OCI-LY3 (cell line): ENCODE measurements at regions not wholly inside any gene's neighbourhood (a gene's known extent, or its start where the extent isn't known, plus 50 kb on each side); places are given as distances from the start of the nearest gene placed in this dataset.

Experiments used
- H2AFZ ChIP-seq: fragments of 200-600, 300-600 bp; shearing (Covaris generic); 2 replicates; pipeline ENCODE4 v1.6.0; 2014; ENCODE audit warnings: antibody characterized with exemption, low read depth, low read length
- H3K27ac ChIP-seq: fragments of 200-600, 300-600 bp; sonication (generic); 2 replicates; pipeline ENCODE4 v1.5.1; 2014; ENCODE audit warnings: mild to moderate bottlenecking, low read length, moderate library complexity, mixed read lengths
- H3K27me3 ChIP-seq: fragments of 200-600, 300-600 bp; sonication (generic); 2 replicates; pipeline ENCODE4 v1.6.1; 2014; ENCODE audit warnings: low read depth, low read length, mixed read lengths
- H3K36me3 ChIP-seq: fragments of 200-600, 300-600 bp; sonication (generic); replicated peaks from 2 replicates; pipeline ENCODE3; 2014; ENCODE audit warnings: low read depth, low read length, mixed read lengths
- H3K4me1 ChIP-seq: fragments of 300-600, 200-600 bp; sonication (generic); 2 replicates; pipeline ENCODE4 v1.6.1; 2014; ENCODE audit warnings: low read length, mixed read lengths
- H3K4me2 ChIP-seq: fragments of 200-600, 300-600 bp; sonication (generic); 2 replicates; pipeline ENCODE4 v1.6.1; 2014; ENCODE audit warnings: low read length, mixed read lengths
- H3K4me3 ChIP-seq: fragments of 300-600, 200-600 bp; sonication (generic); 2 replicates; pipeline ENCODE4 v1.5.1; 2014; ENCODE audit warnings: antibody characterized with exemption, mild to moderate bottlenecking, low read length, moderate library complexity
- H3K79me2 ChIP-seq: fragments of 300-600, 200-600 bp; shearing (Covaris generic); 2 replicates; pipeline ENCODE4 v1.6.1; 2014; ENCODE audit warnings: mild to moderate bottlenecking, low read length, mixed read lengths
- H3K9ac ChIP-seq: fragments of 300-600, 200-600 bp; shearing (Covaris generic); 2 replicates; pipeline ENCODE4 v1.6.0; 2014; ENCODE audit warnings: mild to moderate bottlenecking, low read length, moderate library complexity
- H3K9me3 ChIP-seq: fragments of 200-600, 300-600 bp; shearing (Covaris generic); 2 replicates; pipeline ENCODE4 v1.6.1; 2014; ENCODE audit warnings: low read length, mixed read lengths; ENCODE audit not compliant: insufficient read depth
- H4K20me1 ChIP-seq: fragments of 200-600, 300-600 bp; sonication (generic); 2 replicates; pipeline ENCODE4 v1.6.1; 2016; ENCODE audit warnings: low read length, mixed read lengths; ENCODE audit not compliant: insufficient read depth
- EZH2phosphoT487 ChIP-seq: fragments of 200-600 bp; shearing (Covaris generic); IDR thresholded peaks from 2 replicates; pipeline ENCODE4 v1.6.1; 2018; ENCODE audit warnings: antibody characterized with exemption, mixed run types, low read depth
- TF ChIP-seq, protein P1 (sequence below): fragments of 200-600, 300-600 bp; sonication (generic); IDR thresholded peaks from 2 replicates; pipeline ENCODE4 v1.5.1; 2014; ENCODE audit warnings: antibody characterized with exemption, low read length, low read depth

DNA sequence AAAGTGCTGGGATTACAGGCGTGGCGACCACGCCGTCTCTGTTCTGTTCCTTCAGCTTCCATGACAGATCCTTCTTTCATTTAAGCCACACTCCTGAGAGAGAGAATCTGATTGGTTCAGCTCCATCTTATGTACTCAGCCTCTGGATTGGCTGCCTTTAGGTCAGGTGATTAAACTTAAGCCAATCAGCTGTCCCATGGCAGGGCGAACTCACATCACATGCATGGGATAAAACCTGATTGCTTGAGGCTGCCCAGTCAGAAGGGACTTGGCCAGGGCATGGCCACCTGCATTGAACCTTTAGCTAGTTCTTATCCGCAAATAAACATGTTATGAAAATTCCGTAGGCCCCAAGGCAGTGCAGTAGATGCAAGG, 274.2 kb downstream of the SUDS3 start:
- H3K4me3 ChIP-seq = no peak overlapping the region
- no peak overlapping the region for H3K4me2 ChIP-seq
- no peaks in the 10 kb centered on the region for H3K4me1 ChIP-seq
- H4K20me1 ChIP-seq = no peaks in the 10 kb centered on the region
- TF ChIP-seq, protein P1, sequence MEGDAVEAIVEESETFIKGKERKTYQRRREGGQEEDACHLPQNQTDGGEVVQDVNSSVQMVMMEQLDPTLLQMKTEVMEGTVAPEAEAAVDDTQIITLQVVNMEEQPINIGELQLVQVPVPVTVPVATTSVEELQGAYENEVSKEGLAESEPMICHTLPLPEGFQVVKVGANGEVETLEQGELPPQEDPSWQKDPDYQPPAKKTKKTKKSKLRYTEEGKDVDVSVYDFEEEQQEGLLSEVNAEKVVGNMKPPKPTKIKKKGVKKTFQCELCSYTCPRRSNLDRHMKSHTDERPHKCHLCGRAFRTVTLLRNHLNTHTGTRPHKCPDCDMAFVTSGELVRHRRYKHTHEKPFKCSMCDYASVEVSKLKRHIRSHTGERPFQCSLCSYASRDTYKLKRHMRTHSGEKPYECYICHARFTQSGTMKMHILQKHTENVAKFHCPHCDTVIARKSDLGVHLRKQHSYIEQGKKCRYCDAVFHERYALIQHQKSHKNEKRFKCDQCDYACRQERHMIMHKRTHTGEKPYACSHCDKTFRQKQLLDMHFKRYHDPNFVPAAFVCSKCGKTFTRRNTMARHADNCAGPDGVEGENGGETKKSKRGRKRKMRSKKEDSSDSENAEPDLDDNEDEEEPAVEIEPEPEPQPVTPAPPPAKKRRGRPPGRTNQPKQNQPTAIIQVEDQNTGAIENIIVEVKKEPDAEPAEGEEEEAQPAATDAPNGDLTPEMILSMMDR = no peak
- TF ChIP-seq EZH2phosphoT487 = no peak
- no peaks in the 10 kb centered on the region for H3K27me3 ChIP-seq
- no peak overlapping the region for H2AFZ ChIP-seq
- H3K36me3 ChIP-seq = no peaks in the 10 kb centered on the region
- H3K9me3 ChIP-seq = no peaks in the 10 kb centered on the region
- no peaks in the 10 kb centered on the region for H3K79me2 ChIP-seq
- H3K27ac ChIP-seq = no peak overlapping the region
- no peak overlapping the region for H3K9ac ChIP-seq

DNA sequence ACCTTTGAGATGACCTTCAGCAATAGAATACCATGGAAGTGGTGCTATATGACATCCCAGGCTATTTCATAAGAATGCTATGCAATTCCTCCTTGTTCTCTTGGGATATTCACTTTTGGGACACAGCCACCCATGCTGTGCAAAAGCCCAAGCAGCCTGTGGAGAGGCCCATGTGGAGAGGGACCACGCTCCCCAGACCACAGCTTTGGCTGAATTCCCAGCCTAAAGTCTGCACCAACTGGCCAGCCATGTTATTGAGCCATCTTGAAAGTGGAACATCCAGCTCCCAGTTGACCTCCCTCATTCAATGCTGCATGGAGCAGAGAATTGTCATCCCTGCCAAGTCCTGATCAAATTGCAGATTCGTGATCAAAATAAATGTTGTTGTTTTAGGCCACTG, 275.1 kb downstream of the SUDS3 start:
- no peak overlapping the region for H3K4me3 ChIP-seq
- H3K4me1 ChIP-seq = no peaks in the 10 kb centered on the region
- H2AFZ ChIP-seq = no peak overlapping the region
- H3K4me2 ChIP-seq = no peak overlapping the region
- H3K27ac ChIP-seq = no peak overlapping the region
- no peaks in the 10 kb centered on the region for H3K36me3 ChIP-seq
- H3K9me3 ChIP-seq = no peaks in the 10 kb centered on the region
- H4K20me1 ChIP-seq = no peaks in the 10 kb centered on the region
- H3K9ac ChIP-seq = no peak overlapping the region
- H3K79me2 ChIP-seq = no peaks in the 10 kb centered on the region
- no peaks in the 10 kb centered on the region for H3K27me3 ChIP-seq
- TF ChIP-seq EZH2phosphoT487 = no peak
- TF ChIP-seq, protein P1 = no peak

DNA sequence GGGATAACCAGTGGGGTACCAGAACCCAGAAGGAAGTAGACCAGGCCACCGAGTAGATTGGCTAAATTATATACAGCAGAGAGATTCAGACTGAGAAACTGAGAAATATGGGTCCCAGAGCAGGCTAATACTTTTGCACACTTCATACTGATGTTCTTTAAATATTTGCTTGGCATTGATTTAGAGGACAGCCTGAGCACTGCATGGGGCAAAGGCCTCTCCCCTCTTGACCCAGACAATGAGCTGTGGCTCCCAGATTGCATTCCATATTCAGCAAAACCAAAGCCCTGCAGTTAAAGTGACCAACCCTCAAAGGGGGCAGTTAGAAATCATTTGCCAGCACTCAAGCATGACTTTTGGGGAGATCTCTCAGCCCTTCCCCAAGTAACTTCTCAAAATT, 279.2 kb downstream of the SUDS3 start:
- Histone ChIP-seq H3K27me3 (no peaks in the 10 kb centered on the region), H3K27ac (no peak overlapping the region), H3K9ac (no peak overlapping the region), H3K4me2 (no peak overlapping the region), H3K36me3 (no peaks in the 10 kb centered on the region), H3K79me2 (no peaks in the 10 kb centered on the region), H3K9me3 (no peaks in the 10 kb centered on the region), H3K4me3 (no peak overlapping the region), H3K4me1 (no peaks in the 10 kb centered on the region), H2AFZ (no peak overlapping the region), H4K20me1 (no peaks in the 10 kb centered on the region)
- TF ChIP-seq EZH2phosphoT487 = no peak
- TF ChIP-seq, protein P1 = no peak

DNA sequence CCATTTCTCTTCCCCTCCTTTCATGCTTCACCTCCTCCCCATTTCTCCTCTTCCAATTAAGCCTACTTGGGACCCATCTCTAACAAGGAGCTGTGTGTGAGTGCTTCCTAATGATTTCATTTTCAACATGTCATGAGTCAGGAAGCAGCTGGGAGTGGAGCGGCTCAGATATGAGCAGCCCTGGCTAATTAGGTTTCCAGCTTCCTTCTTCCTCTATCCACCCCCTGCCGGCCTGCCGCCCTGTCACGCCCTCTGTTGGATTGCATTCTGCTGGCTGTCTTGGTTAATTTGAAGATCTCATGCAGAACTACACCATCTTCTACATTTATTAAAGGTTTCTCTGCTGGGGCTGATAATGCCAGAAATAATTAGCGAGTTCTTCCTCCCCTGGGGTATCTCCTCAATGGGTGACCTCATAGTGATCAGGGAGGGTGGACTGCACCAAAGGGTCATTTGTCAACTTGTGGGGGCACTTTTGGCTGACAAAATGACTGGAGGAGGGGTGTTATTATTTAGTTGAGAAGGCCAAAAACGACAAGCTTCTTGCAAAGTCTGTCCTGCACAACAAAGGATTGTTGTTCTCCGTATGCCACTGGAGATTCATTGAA, 300.9 kb upstream of the SRRM4 start:
- no peak overlapping the region for H2AFZ ChIP-seq
- H3K4me2 ChIP-seq = no peak overlapping the region
- no peak overlapping the region for H3K4me3 ChIP-seq
- no peaks in the 10 kb centered on the region for H3K27me3 ChIP-seq
- no peak overlapping the region for H3K27ac ChIP-seq
- TF ChIP-seq, protein P1 = no peak
- no peak for TF ChIP-seq EZH2phosphoT487
- no peaks in the 10 kb centered on the region for H3K36me3 ChIP-seq
- H3K79me2 ChIP-seq = no peaks in the 10 kb centered on the region
- H3K4me1 ChIP-seq = no peaks in the 10 kb centered on the region
- H4K20me1 ChIP-seq = no peaks in the 10 kb centered on the region
- H3K9me3 ChIP-seq = no peaks in the 10 kb centered on the region
- H3K9ac ChIP-seq = no peak overlapping the region
